Panc1 (cell line): ENCODE measurements at regions not wholly inside any gene's neighbourhood (a gene's known extent, or its start where the extent isn't known, plus 50 kb on each side); places are given as distances from the start of the nearest gene placed in this dataset.

Source experiments
- ATAC-seq: fragments of 200-7000 bp; cut with Tn5 transposase; 2 replicates; pipeline ENCODE4 v1.9.1; 2020; ENCODE audit warnings: mild to moderate bottlenecking, moderate library complexity
- BruUV-seq: library from RNA; stranded (reverse); fragments of 400-500 nt; replicated peaks from 2 replicates; lab custom pipeline; 2021; lab: Mats Ljungman, UMichigan
- CTCF ChIA-PET: fragments of 300-600 bp; sonication (Branson Sonifier 250); formaldehyde crosslinking; loops from one replicate; lab custom pipeline; 2022; ENCODE audit warnings: antibody characterized with exemption; lab: Charles Lee
- POLR2A ChIA-PET: fragments of 300-600 bp; sonication (Branson Sonifier 250); formaldehyde crosslinking; loops from one replicate; lab custom pipeline; 2022; ENCODE audit warnings: antibody characterized with exemption; lab: Charles Lee
- DNase-seq: peaks from one replicate; pipeline ENCODE4 v3.0.0-alpha.2; 2010; ENCODE audit warnings: low read depth, low spot score
- H3K27ac ChIP-seq: 2 replicates; pipeline ENCODE4 v1.5.1; 2011; ENCODE audit warnings: mild to moderate bottlenecking, low read length, inconsistent platforms
- H3K27me3 ChIP-seq: fragments of 200-500 bp; sonication (Bioruptor generic); 2 replicates; pipeline ENCODE4 v1.6.0; 2014; ENCODE audit warnings: low read length, inconsistent platforms; ENCODE audit not compliant: control insufficient read depth, insufficient read depth
- H3K36me3 ChIP-seq: fragments of 200-500 bp; sonication (Bioruptor generic); 2 replicates; pipeline ENCODE4 v1.5.1; 2014; ENCODE audit warnings: inconsistent platforms, mild to moderate bottlenecking, low read length, moderate library complexity; ENCODE audit not compliant: control insufficient read depth, insufficient read depth
- H3K4me1 ChIP-seq: 2 replicates; pipeline ENCODE4 v1.5.1; 2011; ENCODE audit warnings: inconsistent platforms, mild to moderate bottlenecking, low read length, moderate library complexity; ENCODE audit not compliant: control insufficient read depth, insufficient read depth
- H3K4me3 ChIP-seq, 2 experiments: 2 replicates each; pipeline ENCODE4 v1.5.1; 2011 to 2012; ENCODE audit warnings: low read depth in 2 of 2, low read length in 2 of 2, mild to moderate bottlenecking in 2 of 2, inconsistent platforms in 1 of 2, moderate library complexity in 1 of 2
- H3K9me3 ChIP-seq: fragments of 200-500 bp; sonication (Bioruptor generic); 2 replicates; pipeline ENCODE4 v1.5.1; 2014; ENCODE audit warnings: low read depth, mild to moderate bottlenecking, inconsistent platforms, low read length, moderate library complexity; ENCODE audit not compliant: control insufficient read depth, insufficient read depth
- CTCF ChIP-seq: fragments of 450-650 bp; IDR thresholded peaks from 2 replicates; pipeline ENCODE4 v1.5.1; 2017; ENCODE audit warnings: mild to moderate bottlenecking
- POLR2AphosphoS5 ChIP-seq: IDR thresholded peaks from 2 replicates; pipeline ENCODE4 v1.6.1; 2012; ENCODE audit warnings: mild to moderate bottlenecking, low read depth, low read length, moderate library complexity
- REST ChIP-seq, 2 experiments: IDR thresholded peaks; 2 replicates each; pipeline ENCODE4 v1.6.1; 2011 to 2012; ENCODE audit warnings: low read depth in 2 of 2, control low read depth in 1 of 2, low read length in 1 of 2, mild to moderate bottlenecking in 1 of 2, moderate library complexity in 1 of 2; ENCODE audit not compliant: insufficient read depth in 1 of 2
- SIN3A ChIP-seq: IDR thresholded peaks from 2 replicates; pipeline ENCODE4 v1.6.1; 2012; ENCODE audit warnings: low read depth, mild to moderate bottlenecking, low read length, moderate library complexity, borderline replicate concordance; ENCODE audit not compliant: insufficient read depth
- TCF7L2 ChIP-seq: IDR thresholded peaks from 2 replicates; pipeline ENCODE4 v1.6.1; 2011; ENCODE audit warnings: mild to moderate bottlenecking, low read depth, low read length, inconsistent platforms
- in situ Hi-C: cut with HindIII; loops from 2 replicates; pipeline ENCODE4 v1.10.0; 2016; ENCODE audit warnings: low sequenced_read_pairs, low pct_unique_long_range_greater_than_20kb
- intact Hi-C: fragments of 100-400 bp; cut with micrococcal nuclease; formaldehyde crosslinking; loops from one replicate; pipeline ENCODE4 v1.10.0; 2022; ENCODE audit not compliant: unreplicated experiment

GRCh38 chr7:46139079-46139478 lies 218.0 kb upstream of the IGFBP3 start:
- no peak for DNase-seq

GRCh38 chr7:46137725-46138124 lies 216.7 kb upstream of the IGFBP3 start:
- Histone ChIP-seq H3K9me3 (no peaks in the 10 kb centered on the region), H3K27me3 (no peaks in the 10 kb centered on the region), H3K27ac (no peak overlapping the region), H3K4me1 (no peaks in the 10 kb centered on the region), H3K36me3 (no peaks in the 10 kb centered on the region), H3K4me3 (no peak overlapping the region)
- CTCF ChIA-PET: no interaction called here
- in situ Hi-C loops: no loop called here
- intact Hi-C loops: no loop called here
- DNase-seq (no peak), ATAC-seq (no peak)
- POLR2A ChIA-PET: no interaction called here
- TF ChIP-seq POLR2AphosphoS5 (no peak), SIN3A (no peak), TCF7L2 (no peak), REST (IDR thresholded peaks at IDR 0.05; ENCODE audit: insufficient read depth in 1 of 2, low read depth in 2 of 2, low read length in 1 of 2) (no peak), CTCF (no peak)
- BruUV-seq: no TSS peak

More at GRCh38 chr7:46139079-46139478, 218.0 kb upstream of the IGFBP3 start:
- CTCF ChIA-PET: no interaction called here
- no TSS peak for BruUV-seq
- H3K27me3 ChIP-seq: no peaks in the 10 kb centered on the region
- H3K4me1 ChIP-seq: no peaks in the 10 kb centered on the region
- H3K27ac ChIP-seq: no peak overlapping the region
- H3K36me3 ChIP-seq: no peaks in the 10 kb centered on the region
- in situ Hi-C loops (no loop called here), intact Hi-C loops (no loop called here)
- ATAC-seq: peak; percentile 69; the same call in 1 of the 2 replicates
- TF ChIP-seq CTCF (no peak), REST (IDR thresholded peaks at IDR 0.05; ENCODE audit: insufficient read depth in 1 of 2, low read depth in 2 of 2, low read length in 1 of 2) (no peak), TCF7L2 (no peak), POLR2AphosphoS5 (no peak), SIN3A (no peak)
- POLR2A ChIA-PET: no interaction called here
- H3K9me3 ChIP-seq: no peaks in the 10 kb centered on the region
- H3K4me3 ChIP-seq: no peak overlapping the region
